ENCODE measurements at regions not wholly inside any gene's neighbourhood (a gene's known extent, or its start where the extent isn't known, plus 50 kb on each side); places are given as distances from the start of the nearest gene placed in this dataset.

GRCh38 chr2:7666596-7667259 lies 749.5 kb downstream of the RNF144A start:
- no peak for TF ChIP-seq CTCF (IDR thresholded peaks at IDR 0.05; ENCODE audit: low read depth, low read length)
- TF ChIP-seq POLR2A (IDR thresholded peaks at IDR 0.05; ENCODE audit: extremely low read depth, insufficient read length) = no peak
- TF ChIP-seq MAX (IDR thresholded peaks at IDR 0.05; ENCODE audit: low read depth, low read length) = no peak

All from NB4 (cell line).